Adipose tissue (tissue), 3 donors: ENCODE measurements at regions not wholly inside any gene's neighbourhood (a gene's known extent, or its start where the extent isn't known, plus 50 kb on each side); places are given as distances from the start of the nearest gene placed in this dataset.
"Not testable (repeated sequence)": the region's sequence is repeated elsewhere in the genome, so short reads cannot be mapped to it uniquely, and the experiment has no call there.

Source experiments
- H3K27ac ChIP-seq: one replicate; pipeline ENCODE4 v1.5.1; 2013; ENCODE audit warnings: low read depth, low read length
- WGBS, 3 donors: extraction: QIAGEN DNeasy Blood & Tissue Kit; methylation state at CpG; one replicate each; pipeline ENCODE4 v1.1.7; 2013; 5-methylcytosine and 5-hydroxymethylcytosine counted together
- donor health status: healthy with polysubstance abuse.
- donor health status: Bipolar disorder and iron deficiency.
- donor health status: healthy.

GRCh38 chr6:169146521-169146920 is 107.1 kb downstream of the THBS2 start:
- WGBS, 3 donors, result 58 to 80% (median 66%) methylated on average over 2 of the region's 2 CpGs
- H3K27ac ChIP-seq, result no peak overlapping the region

GRCh38 chr6:169145991-169146501 is 107.6 kb downstream of the THBS2 start:
- 60 to 76% (median 68%) methylated on average over 10 of the region's 10 CpGs for WGBS, 3 donors
- H3K27ac ChIP-seq, result no peak overlapping the region

GRCh38 chr6:169145496-169145895 is 108.2 kb downstream of the THBS2 start:
- no peak overlapping the region for H3K27ac ChIP-seq
- 63 to 81% (median 72%) methylated on average over 6 of the region's 6 CpGs for WGBS, 3 donors

GRCh38 chr6:169144356-169144755 is 109.3 kb downstream of the THBS2 start:
- no peak overlapping the region for H3K27ac ChIP-seq
- 73 to 84% (median 83%) methylated on average over 2 of the region's 2 CpGs for WGBS, 3 donors

- 66 to 76% (median 73%) methylated on average over 8 of the region's 8 CpGs for WGBS, 3 donors
- H3K27ac ChIP-seq, result no peak overlapping the region
Measured at GRCh38 chr6:169142538-169142844, 111.2 kb downstream of the THBS2 start.

GRCh38 chr6:169141671-169142537 is 111.7 kb downstream of the THBS2 start:
- no peak overlapping the region for H3K27ac ChIP-seq

GRCh38 chr6:169140986-169141495 is 112.6 kb downstream of the THBS2 start:
- 82 to 86% (median 85%) methylated on average over 11 of the region's 11 CpGs for WGBS, 3 donors
- H3K27ac ChIP-seq, result no peak overlapping the region

More at GRCh38 chr6:169141671-169142537, 111.7 kb downstream of the THBS2 start:
- 51 to 73% (median 56%) methylated on average over 18 of the region's 18 CpGs for WGBS, 3 donors

- 92 to 95% (median 94%) methylated on average over 49 to 50 of the region's 50 CpGs for WGBS, 3 donors
- H3K27ac ChIP-seq, result no peak overlapping the region
Measured at GRCh38 chr6:169139179-169139971, 114.3 kb downstream of the THBS2 start.

GRCh38 chr6:169132352-169132940 is 121.2 kb downstream of the THBS2 start:
- H3K27ac ChIP-seq, result no peak overlapping the region

GRCh38 chr6:169131390-169131789 is 122.3 kb downstream of the THBS2 start:
- 76 to 90% (median 78%) methylated on average over 3 of the region's 3 CpGs for WGBS, 3 donors
- H3K27ac ChIP-seq, result no peak overlapping the region

More at GRCh38 chr6:169132352-169132940, 121.2 kb downstream of the THBS2 start:
- 76 to 85% (median 80%) methylated on average over 3 of the region's 3 CpGs for WGBS, 3 donors

- WGBS, 3 donors, result 60 to 77% (median 72%) methylated on average over 3 of the region's 3 CpGs
- H3K27ac ChIP-seq, result no peak overlapping the region
Measured at GRCh38 chr6:169130113-169130512, 123.5 kb downstream of the THBS2 start.

GRCh38 chr6:169121013-169121412 is 132.6 kb downstream of the THBS2 start:
- no peak overlapping the region for H3K27ac ChIP-seq
- 86 to 91% (median 90%) methylated on average over 3 of the region's 3 CpGs for WGBS, 3 donors

GRCh38 chr6:169119669-169120068 is 134.0 kb downstream of the THBS2 start:
- whole genome bisulfite sequencing, 3 donors, result 88 to 89% (median 88%) methylated on average over 1 of the region's 1 CpG
- H3K27ac ChIP-seq, result no peak overlapping the region

- WGBS, 3 donors, result 71 to 90% (median 83%) methylated on average over 7 of the region's 7 CpGs
- H3K27ac ChIP-seq, result no peak overlapping the region
Measured at GRCh38 chr6:169118346-169118830, 135.3 kb downstream of the THBS2 start.

GRCh38 chr6:169117663-169118062 is 136.0 kb downstream of the THBS2 start:
- WGBS, 3 donors, result 73 to 87% (median 83%) methylated on average over 7 of the region's 7 CpGs
- no peak overlapping the region for H3K27ac ChIP-seq

GRCh38 chr6:169115632-169116031 is 138.0 kb downstream of the THBS2 start:
- WGBS, 3 donors, result 30 to 74% (median 37%) methylated on average over 3 of the region's 3 CpGs
- H3K27ac ChIP-seq, result no peak overlapping the region

GRCh38 chr6:169114632-169115031 is 139.0 kb downstream of the THBS2 start:
- not testable (repeated sequence) for H3K27ac ChIP-seq
- 82 to 83% (median 83%) methylated on average over 8 of the region's 8 CpGs for WGBS, 3 donors

GRCh38 chr6:169112483-169113320 is 140.9 kb downstream of the THBS2 start:
- H3K27ac ChIP-seq, result no peak overlapping the region
- WGBS, 3 donors, result 42 to 49% (median 47%) methylated on average over 10 of the region's 10 CpGs
